Spleen (tissue), 11 donors: ENCODE measurements at regions not wholly inside any gene's neighbourhood (a gene's known extent, or its start where the extent isn't known, plus 50 kb on each side); places are given as distances from the start of the nearest gene placed in this dataset.

Source experiments
- DNase-seq: peaks from one replicate; pipeline ENCODE4 v3.0.0-alpha.2; 2020
- H3K27ac ChIP-seq, 8 donors: fragments of 200-600 bp; sonication (generic) in 7 of 8; 1 replicate in 4 of 8; 2 replicates in 4 of 8; pipeline versions ENCODE4 v1.5.0 to v1.8.0; 2016 to 2021; ENCODE audit warnings: inconsistent platforms in 4 of 8, mild to moderate bottlenecking in 4 of 8, moderate library complexity in 1 of 8
- H3K27me3 ChIP-seq, 7 donors: fragments of 200-600 bp; sonication (generic) in 6 of 7; replicated peaks in 1 of 7; 1 replicate in 4 of 7; 2 replicates in 3 of 7; pipeline versions ENCODE4 v1.5.0 to v1.8.0; 2016 to 2021; ENCODE audit warnings: inconsistent platforms in 3 of 7, mild to moderate bottlenecking in 1 of 7
- H3K36me3 ChIP-seq, 6 donors: fragments of 200-600 bp; sonication (generic) in 5 of 6; 1 replicate in 4 of 6; 2 replicates in 2 of 6; pipeline versions ENCODE4 v1.5.0 to v1.8.0; 2016 to 2021; ENCODE audit warnings: inconsistent platforms in 2 of 6
- H3K4me1 ChIP-seq, 6 donors: fragments of 200-600 bp; sonication (generic) in 5 of 6; 1 replicate in 3 of 6; 2 replicates in 3 of 6; pipeline versions ENCODE4 v1.5.0 to v1.8.0; 2016 to 2021; ENCODE audit warnings: inconsistent platforms in 3 of 6
- H3K4me3 ChIP-seq, 8 donors: fragments of 200-600 bp; sonication (generic) in 7 of 8; 1 replicate in 4 of 8; 2 replicates in 4 of 8; pipeline versions ENCODE4 v1.5.0 to v1.8.0; 2016 to 2021; ENCODE audit warnings: inconsistent platforms in 4 of 8, mild to moderate bottlenecking in 4 of 8, moderate library complexity in 2 of 8
- H3K9me3 ChIP-seq, 8 donors: fragments of 200-600 bp; sonication (generic) in 7 of 8; 1 replicate in 4 of 8; 2 replicates in 4 of 8; pipeline versions ENCODE4 v1.5.0 to v1.8.0; 2016 to 2021; ENCODE audit warnings: inconsistent platforms in 4 of 8
- POLR2A ChIP-seq, 3 donors: fragments of 450-650 bp; IDR thresholded peaks; one replicate each; pipeline ENCODE4 v1.5.1; 2017; ENCODE audit warnings: antibody characterized with exemption in 3 of 3, mild to moderate bottlenecking in 1 of 3
- POLR2AphosphoS5 ChIP-seq, 3 donors: sonication (generic); formaldehyde crosslinking; IDR thresholded peaks; one replicate each; pipeline ENCODE4 v1.5.1; 2017; ENCODE audit warnings: antibody characterized with exemption in 3 of 3
- WGBS, 5 donors: extraction: QIAGEN DNeasy Blood & Tissue Kit in 3 of 5; methylation state at CpG; one replicate each; pipeline versions ENCODE4 v1.1.5 to v1.1.7; 2013 to 2018; 5-methylcytosine and 5-hydroxymethylcytosine counted together
- intact Hi-C: fragments of 100-400 bp; cut with DNase I; formaldehyde crosslinking; loops from one replicate; pipeline ENCODE4 v1.15.0; 2023; ENCODE audit warnings: low total_unique reads
- TF ChIP-seq, protein P1 (sequence below), 11 experiments: fragments of 200-600 bp in 7 of 11; fragments of 450-650 bp in 4 of 11; sonication (generic) in 4 of 11; IDR thresholded peaks in 8 of 11; conservative IDR thresholded peaks in 3 of 11; 1 replicate in 7 of 11; 2 replicates in 4 of 11; pipeline versions ENCODE4 v1.4.0 to v1.8.0; 2016 to 2021; ENCODE audit warnings: antibody characterized with exemption in 11 of 11, inconsistent platforms in 4 of 11, mild to moderate bottlenecking in 1 of 11
- donor health status: healthy with polysubstance abuse.
- donor health status: DM: no; HTN: no; CAD: no; lungs with moderate emphysema.
- donor health status: DM: no; HTN: no; CAD: no.
- donor health status: Bipolar disorder and iron deficiency.
- donor health status: healthy.
- donor health status: DM: no; HTN: no; CAD: no.
- donor health status: DM: yes; HTN: yes; CAD: no.

DNA sequence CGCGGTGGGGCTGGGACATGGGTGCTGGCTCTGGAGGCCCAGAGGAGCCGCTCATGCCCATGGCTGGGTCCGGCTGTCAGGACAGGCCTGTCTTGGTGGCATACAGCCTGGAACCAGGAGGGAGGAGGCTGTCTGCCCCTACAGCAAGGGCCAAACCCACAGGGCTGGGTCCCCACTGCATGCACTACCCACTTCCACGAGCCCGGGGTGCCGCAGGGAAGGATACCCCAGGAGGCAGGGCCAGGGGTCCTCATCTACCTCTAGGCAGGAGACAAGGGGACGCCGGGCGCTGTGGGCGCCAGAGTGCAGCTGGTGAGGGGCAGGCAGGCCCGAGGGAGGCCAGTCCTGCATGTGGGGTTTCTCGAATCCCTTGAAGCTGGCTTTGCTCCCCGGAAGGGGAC is 95.1 kb upstream of the GPC1 start:
- WGBS, 5 donors, result 71 to 92% (median 87%) methylated on average over 5 to 14 of the region's 14 CpGs
- Histone ChIP-seq H3K36me3 (no peaks in the 10 kb centered on the region), H3K27ac (no peak overlapping the region), H3K4me1 (no peaks in the 10 kb centered on the region), H3K4me3 (no peak overlapping the region), H3K27me3 (peaks cover 0 to 46% (median 0%) of the 10 kb centered on the region in 7 donors), H3K9me3 (peaks cover 0 to 12% (median 6%) of the 10 kb centered on the region in 8 donors)
- TF ChIP-seq POLR2AphosphoS5 (IDR thresholded peaks at IDR 0.05) (no peak), POLR2A (IDR thresholded peaks at IDR 0.05) (no peak)
- TF ChIP-seq, protein P1, sequence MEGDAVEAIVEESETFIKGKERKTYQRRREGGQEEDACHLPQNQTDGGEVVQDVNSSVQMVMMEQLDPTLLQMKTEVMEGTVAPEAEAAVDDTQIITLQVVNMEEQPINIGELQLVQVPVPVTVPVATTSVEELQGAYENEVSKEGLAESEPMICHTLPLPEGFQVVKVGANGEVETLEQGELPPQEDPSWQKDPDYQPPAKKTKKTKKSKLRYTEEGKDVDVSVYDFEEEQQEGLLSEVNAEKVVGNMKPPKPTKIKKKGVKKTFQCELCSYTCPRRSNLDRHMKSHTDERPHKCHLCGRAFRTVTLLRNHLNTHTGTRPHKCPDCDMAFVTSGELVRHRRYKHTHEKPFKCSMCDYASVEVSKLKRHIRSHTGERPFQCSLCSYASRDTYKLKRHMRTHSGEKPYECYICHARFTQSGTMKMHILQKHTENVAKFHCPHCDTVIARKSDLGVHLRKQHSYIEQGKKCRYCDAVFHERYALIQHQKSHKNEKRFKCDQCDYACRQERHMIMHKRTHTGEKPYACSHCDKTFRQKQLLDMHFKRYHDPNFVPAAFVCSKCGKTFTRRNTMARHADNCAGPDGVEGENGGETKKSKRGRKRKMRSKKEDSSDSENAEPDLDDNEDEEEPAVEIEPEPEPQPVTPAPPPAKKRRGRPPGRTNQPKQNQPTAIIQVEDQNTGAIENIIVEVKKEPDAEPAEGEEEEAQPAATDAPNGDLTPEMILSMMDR (IDR thresholded peaks at IDR 0.05 in 8 of 11, conservative IDR thresholded peaks at IDR 0.05 in 3 of 11), result no peak
- intact Hi-C loops, result no loop called here
- peak; percentile 63 for DNase-seq

DNA sequence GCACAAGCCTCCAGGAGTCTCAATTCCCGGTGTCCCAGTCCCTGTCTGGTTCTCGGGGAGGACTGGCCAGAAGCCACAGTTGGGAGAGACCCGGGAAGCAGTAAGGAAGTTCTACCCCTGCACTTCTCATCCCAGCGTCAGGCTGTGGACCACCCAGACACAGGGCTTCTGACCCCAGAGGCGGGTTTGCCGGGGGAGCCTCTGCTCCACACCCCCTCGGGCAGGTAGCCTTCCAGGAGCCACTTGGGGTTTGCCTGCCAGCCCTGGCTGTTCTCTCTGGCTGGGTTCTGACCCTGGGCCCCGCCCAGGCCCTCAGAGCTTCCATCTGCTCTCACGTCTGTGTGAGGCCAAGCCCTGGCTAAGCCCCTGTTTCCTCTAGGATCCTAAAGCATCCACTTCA is 94.4 kb upstream of the GPC1 start:
- no peak overlapping the region for H3K27ac ChIP-seq
- 48 to 64% (median 54%) methylated on average over 7 to 9 of the region's 9 CpGs for WGBS, 5 donors
- H3K4me3 ChIP-seq, result no peak overlapping the region
- peaks cover 0 to 40% (median 0%) of the 10 kb centered on the region in 7 donors for H3K27me3 ChIP-seq
- TF ChIP-seq POLR2A (IDR thresholded peaks at IDR 0.05) (no peak), POLR2AphosphoS5 (IDR thresholded peaks at IDR 0.05) (no peak)
- TF ChIP-seq, protein P1 (IDR thresholded peaks at IDR 0.05 in 8 of 11, conservative IDR thresholded peaks at IDR 0.05 in 3 of 11), result no peak
- H3K4me1 ChIP-seq, result no peaks in the 10 kb centered on the region
- H3K36me3 ChIP-seq, result no peaks in the 10 kb centered on the region
- H3K9me3 ChIP-seq, result peaks cover 0 to 16% (median 7%) of the 10 kb centered on the region in 8 donors
- DNase-seq, result no peak
- intact Hi-C loops, result no loop called here

DNA sequence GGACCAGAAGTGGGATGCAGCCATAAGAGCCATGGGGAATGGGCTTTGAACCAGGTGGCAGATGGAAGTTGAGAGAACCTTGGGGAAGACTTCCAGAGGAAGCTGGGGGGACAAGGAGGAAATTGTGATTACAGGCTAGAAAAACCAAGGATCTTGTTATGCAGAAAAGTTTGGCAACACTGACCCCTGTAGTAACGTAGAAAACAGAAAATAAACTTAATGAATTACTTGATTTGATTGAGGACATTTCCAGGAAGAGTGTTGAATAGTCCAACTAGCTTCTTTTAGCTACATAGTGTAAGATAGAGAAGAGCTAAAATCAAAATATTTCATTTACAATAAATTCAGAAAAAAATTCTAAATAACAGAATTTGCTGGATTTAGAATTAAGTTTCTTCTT is 91.9 kb upstream of the GPC1 start:
- intact Hi-C loops, result no loop called here
- Histone ChIP-seq H3K4me1 (no peaks in the 10 kb centered on the region), H3K4me3 (no peak overlapping the region), H3K27ac (no peak overlapping the region), H3K27me3 (peaks cover 0 to 26% (median 0%) of the 10 kb centered on the region in 7 donors), H3K9me3 (peaks cover 0 to 16% (median 7%) of the 10 kb centered on the region in 8 donors), H3K36me3 (no peaks in the 10 kb centered on the region)
- TF ChIP-seq POLR2A (IDR thresholded peaks at IDR 0.05) (no peak), POLR2AphosphoS5 (IDR thresholded peaks at IDR 0.05) (no peak)
- TF ChIP-seq, protein P1 (IDR thresholded peaks at IDR 0.05 in 8 of 11, conservative IDR thresholded peaks at IDR 0.05 in 3 of 11), result no peak
- WGBS, 5 donors, result 23 to 62% (median 43%) methylated on average over 1 of the region's 1 CpG
- no peak for DNase-seq

GRCh38 chr2:240344904-240345303 is 90.6 kb upstream of the GPC1 start:
- no peaks in the 10 kb centered on the region for H3K36me3 ChIP-seq
- 66 to 90% (median 88%) methylated on average over 4 of the region's 4 CpGs for WGBS, 5 donors

More at GRCh38 chr2:240344904-240345303, 90.6 kb upstream of the GPC1 start:
- intact Hi-C loops, result no loop called here
- no peaks in the 10 kb centered on the region for H3K4me1 ChIP-seq
- TF ChIP-seq, protein P1 (IDR thresholded peaks at IDR 0.05 in 8 of 11, conservative IDR thresholded peaks at IDR 0.05 in 3 of 11), result no peak
- H3K9me3 ChIP-seq, result peaks cover 0 to 16% (median 7%) of the 10 kb centered on the region in 8 donors
- H3K27me3 ChIP-seq, result peaks cover 0 to 21% (median 0%) of the 10 kb centered on the region in 7 donors
- DNase-seq, result no peak
- H3K4me3 ChIP-seq, result no peak overlapping the region
- no peak overlapping the region for H3K27ac ChIP-seq
